IPS-15b (cell line): ENCODE measurements at regions not wholly inside any gene's neighbourhood (a gene's known extent, or its start where the extent isn't known, plus 50 kb on each side); places are given as distances from the start of the nearest gene placed in this dataset.

Experiments
- H3K27me3 ChIP-seq: one replicate; pipeline ENCODE4 v1.6.1; 2013; ENCODE audit warnings: low read length; ENCODE audit not compliant: control insufficient read depth, insufficient read depth
- H3K36me3 ChIP-seq: one replicate; pipeline ENCODE4 v1.6.1; 2013; ENCODE audit warnings: low read length; ENCODE audit not compliant: control insufficient read depth, insufficient read depth
- H3K4me1 ChIP-seq: one replicate; pipeline ENCODE4 v1.6.1; 2013; ENCODE audit warnings: mild to moderate bottlenecking, low read length; ENCODE audit not compliant: control insufficient read depth, insufficient read depth
- H3K4me3 ChIP-seq: one replicate; pipeline ENCODE4 v1.5.1; 2013; ENCODE audit warnings: low read depth, low read length
- H3K9ac ChIP-seq: one replicate; pipeline ENCODE4 v1.6.1; 2013; ENCODE audit warnings: low read depth, mild to moderate bottlenecking, low read length
- H3K9me3 ChIP-seq: one replicate; pipeline ENCODE4 v1.6.1; 2013; ENCODE audit warnings: mild to moderate bottlenecking, low read length; ENCODE audit not compliant: control insufficient read depth, insufficient read depth

- Histone ChIP-seq H3K9ac (no peak overlapping the region), H3K36me3 (no peaks in the 10 kb centered on the region), H3K27me3 (no peaks in the 10 kb centered on the region), H3K4me1 (no peaks in the 10 kb centered on the region), H3K9me3 (no peaks in the 10 kb centered on the region), H3K4me3 (no peak overlapping the region)
Observed at GRCh38 chr14:53696217-53696965, 260.2 kb downstream of the BMP4 start.

- Histone ChIP-seq H3K36me3 (no peaks in the 10 kb centered on the region), H3K27me3 (no peaks in the 10 kb centered on the region), H3K9ac (no peak overlapping the region), H3K9me3 (no peaks in the 10 kb centered on the region), H3K4me3 (no peak overlapping the region), H3K4me1 (no peaks in the 10 kb centered on the region)
Observed at GRCh38 chr14:53695692-53696214, 260.9 kb downstream of the BMP4 start.

- H3K4me1 ChIP-seq, result no peaks in the 10 kb centered on the region
- H3K27me3 ChIP-seq, result no peaks in the 10 kb centered on the region
- H3K36me3 ChIP-seq, result no peaks in the 10 kb centered on the region
- H3K9ac ChIP-seq, result no peak overlapping the region
- no peak overlapping the region for H3K4me3 ChIP-seq
- no peaks in the 10 kb centered on the region for H3K9me3 ChIP-seq
Observed at GRCh38 chr14:53692885-53693284, 263.7 kb downstream of the BMP4 start.

GRCh38 chr14:53692451-53692850, 264.2 kb downstream of the BMP4 start:
- Histone ChIP-seq H3K9ac (no peak overlapping the region), H3K4me3 (no peak overlapping the region), H3K4me1 (no peaks in the 10 kb centered on the region), H3K27me3 (no peaks in the 10 kb centered on the region), H3K36me3 (no peaks in the 10 kb centered on the region), H3K9me3 (no peaks in the 10 kb centered on the region)

GRCh38 chr14:53683229-53683628, 273.4 kb downstream of the BMP4 start:
- H3K4me1 ChIP-seq, result no peaks in the 10 kb centered on the region

GRCh38 chr14:53672526-53672925, 284.1 kb downstream of the BMP4 start:
- Histone ChIP-seq H3K27me3 (no peaks in the 10 kb centered on the region), H3K4me1 (no peaks in the 10 kb centered on the region), H3K9me3 (no peaks in the 10 kb centered on the region), H3K4me3 (no peak overlapping the region), H3K36me3 (no peaks in the 10 kb centered on the region), H3K9ac (no peak overlapping the region)

More at GRCh38 chr14:53683229-53683628, 273.4 kb downstream of the BMP4 start:
- H3K36me3 ChIP-seq, result no peaks in the 10 kb centered on the region
- no peaks in the 10 kb centered on the region for H3K9me3 ChIP-seq
- no peaks in the 10 kb centered on the region for H3K27me3 ChIP-seq
- no peak overlapping the region for H3K4me3 ChIP-seq
- no peak overlapping the region for H3K9ac ChIP-seq

- Histone ChIP-seq H3K36me3 (no peaks in the 10 kb centered on the region), H3K9me3 (no peaks in the 10 kb centered on the region), H3K9ac (no peak overlapping the region), H3K4me3 (no peak overlapping the region), H3K4me1 (no peaks in the 10 kb centered on the region), H3K27me3 (no peaks in the 10 kb centered on the region)
Observed at GRCh38 chr14:53670701-53671100, 285.9 kb downstream of the BMP4 start.

- Histone ChIP-seq H3K9ac (no peak overlapping the region), H3K27me3 (no peaks in the 10 kb centered on the region), H3K4me3 (no peak overlapping the region), H3K9me3 (no peaks in the 10 kb centered on the region), H3K36me3 (no peaks in the 10 kb centered on the region), H3K4me1 (no peaks in the 10 kb centered on the region)
Observed at GRCh38 chr14:53668897-53669296, 287.7 kb downstream of the BMP4 start.

GRCh38 chr14:53663709-53664108, 292.9 kb downstream of the BMP4 start:
- Histone ChIP-seq H3K9me3 (no peaks in the 10 kb centered on the region), H3K27me3 (no peaks in the 10 kb centered on the region), H3K36me3 (no peaks in the 10 kb centered on the region), H3K4me1 (no peaks in the 10 kb centered on the region), H3K4me3 (no peak overlapping the region), H3K9ac (no peak overlapping the region)

- Histone ChIP-seq H3K4me3 (no peak overlapping the region), H3K27me3 (no peaks in the 10 kb centered on the region), H3K36me3 (no peaks in the 10 kb centered on the region), H3K9ac (no peak overlapping the region), H3K9me3 (no peaks in the 10 kb centered on the region), H3K4me1 (no peaks in the 10 kb centered on the region)
Observed at GRCh38 chr14:53655080-53655785, 301.4 kb downstream of the BMP4 start.

- no peaks in the 10 kb centered on the region for H3K4me1 ChIP-seq
- no peaks in the 10 kb centered on the region for H3K27me3 ChIP-seq
- no peaks in the 10 kb centered on the region for H3K36me3 ChIP-seq
- H3K9me3 ChIP-seq, result no peaks in the 10 kb centered on the region
- H3K9ac ChIP-seq, result no peak overlapping the region
- H3K4me3 ChIP-seq, result no peak overlapping the region
Observed at GRCh38 chr14:53652068-53652467, 304.6 kb downstream of the BMP4 start.
